NB4 (cell line): ENCODE measurements at regions not wholly inside any gene's neighbourhood (a gene's known extent, or its start where the extent isn't known, plus 50 kb on each side); places are given as distances from the start of the nearest gene placed in this dataset.

Experiments
- CTCF ChIP-seq: IDR thresholded peaks from one replicate; pipeline ENCODE4 v1.5.1; 2012; ENCODE audit warnings: low read depth, low read length
- TF ChIP-seq, protein P1 (sequence below): IDR thresholded peaks from 2 replicates; pipeline ENCODE4 v1.6.1; 2011; ENCODE audit warnings: low read depth, low read length

DNA sequence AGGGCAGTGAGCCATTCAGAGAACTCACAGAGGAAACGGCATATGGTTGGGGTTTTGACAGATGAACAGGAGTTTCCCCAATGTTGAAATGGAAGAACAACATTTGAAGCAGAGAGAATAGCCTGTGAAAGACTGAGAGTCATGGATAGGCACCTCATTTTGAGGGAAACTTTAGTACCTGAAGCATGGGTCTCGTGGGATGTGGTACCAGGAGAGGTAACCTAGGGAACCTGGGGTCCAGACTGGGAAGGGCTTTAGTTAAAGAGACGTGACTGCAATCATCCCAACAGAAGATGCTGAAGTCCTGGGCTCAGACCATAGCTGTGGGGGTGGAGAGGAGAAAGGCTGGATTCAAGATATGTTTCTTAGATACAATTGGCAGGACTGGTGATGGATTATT lies 137.8 kb upstream of the CCL2 start:
- no peak for TF ChIP-seq CTCF
- TF ChIP-seq, protein P1, sequence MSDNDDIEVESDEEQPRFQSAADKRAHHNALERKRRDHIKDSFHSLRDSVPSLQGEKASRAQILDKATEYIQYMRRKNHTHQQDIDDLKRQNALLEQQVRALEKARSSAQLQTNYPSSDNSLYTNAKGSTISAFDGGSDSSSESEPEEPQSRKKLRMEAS: no peak
